GM18507 (cell line): ENCODE measurements at regions not wholly inside any gene's neighbourhood (a gene's known extent, or its start where the extent isn't known, plus 50 kb on each side); places are given as distances from the start of the nearest gene placed in this dataset.

Experiments used
- DNase-seq: peaks from one replicate; pipeline ENCODE4 v3.0.0; 2011; ENCODE audit warnings: low read depth; ENCODE audit not compliant: insufficient read length; ENCODE audit errors: extremely low spot score
- FAIRE-seq: peaks from 2 replicates; lab custom pipeline; 2011; peaks lifted over from hg19 to GRCh38; lab: Jason Lieb, UNC

GRCh38 chr7:67406976-67407375 lies 410.3 kb downstream of the TYW1 start:
- FAIRE-seq (no peak), DNase-seq (no peak)

GRCh38 chr7:67407392-67408071 lies 410.9 kb downstream of the TYW1 start:
- FAIRE-seq, result no peak
- no peak for DNase-seq

GRCh38 chr7:67408109-67408508 lies 411.5 kb downstream of the TYW1 start:
- no peak for FAIRE-seq
- DNase-seq, result no peak

GRCh38 chr7:67413670-67414069 lies 417.0 kb downstream of the TYW1 start:
- FAIRE-seq (no peak), DNase-seq (no peak)

DNA sequence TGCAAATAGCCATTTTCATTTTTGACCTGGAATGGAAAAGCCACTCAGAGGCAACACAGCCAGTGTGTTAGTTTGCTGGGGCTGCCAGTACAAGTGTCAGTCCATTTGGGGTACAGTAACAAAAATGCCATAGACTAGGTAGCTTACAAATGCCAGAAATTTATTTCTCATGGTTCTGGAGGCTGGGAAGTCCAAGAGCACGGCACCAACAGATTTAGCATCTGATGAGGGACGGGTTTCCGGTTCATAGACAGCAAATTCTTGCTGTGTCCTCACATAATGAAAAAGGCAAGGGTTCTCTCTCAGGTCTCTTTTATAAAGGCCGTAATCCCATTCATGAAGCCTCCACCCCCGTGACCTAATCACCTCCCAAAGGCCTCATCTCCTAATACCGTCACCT lies 418.2 kb downstream of the TYW1 start:
- FAIRE-seq, result no peak
- no peak for DNase-seq

DNA sequence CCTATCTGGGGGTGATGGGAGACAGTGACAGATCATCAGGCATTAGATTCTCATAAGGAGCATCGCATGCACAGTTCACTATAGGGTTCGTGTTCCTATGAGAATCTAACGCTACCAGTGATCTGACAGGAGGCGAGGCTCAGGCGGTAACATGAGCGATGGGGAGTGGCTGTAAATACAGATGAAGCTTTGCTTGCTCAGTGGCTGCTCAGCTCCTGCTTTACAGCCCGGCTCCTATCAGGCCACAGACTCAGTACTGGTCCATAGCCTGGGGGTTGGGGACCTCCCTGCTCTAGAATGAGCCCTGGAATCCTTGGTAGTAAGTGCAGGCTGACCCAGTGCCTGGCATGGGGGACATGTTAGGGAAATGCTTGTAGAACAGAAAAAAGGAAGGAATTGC lies 426.0 kb downstream of the TYW1 start:
- FAIRE-seq (no peak), DNase-seq (no peak)

DNA sequence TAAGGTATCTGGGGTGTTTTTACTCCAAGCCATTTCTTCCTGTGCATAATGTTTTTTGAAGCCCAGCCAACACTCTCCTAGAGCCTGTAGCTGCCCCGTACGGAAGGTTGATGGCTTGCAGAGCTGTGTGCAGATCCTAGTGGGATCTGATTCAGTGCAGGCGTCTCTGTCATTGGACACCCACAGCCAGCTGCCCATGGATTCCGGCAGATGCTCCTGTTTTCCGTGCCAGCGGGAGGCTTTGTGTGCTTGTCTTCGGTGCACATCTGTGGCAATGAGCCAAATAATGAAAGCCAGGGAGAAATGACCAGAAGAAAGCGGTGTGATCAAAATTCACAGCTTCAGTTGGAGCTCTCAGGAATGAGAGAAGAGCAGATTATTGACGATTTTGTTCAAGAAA lies 426.4 kb downstream of the TYW1 start:
- DNase-seq, result no peak
- FAIRE-seq, result no peak

DNA sequence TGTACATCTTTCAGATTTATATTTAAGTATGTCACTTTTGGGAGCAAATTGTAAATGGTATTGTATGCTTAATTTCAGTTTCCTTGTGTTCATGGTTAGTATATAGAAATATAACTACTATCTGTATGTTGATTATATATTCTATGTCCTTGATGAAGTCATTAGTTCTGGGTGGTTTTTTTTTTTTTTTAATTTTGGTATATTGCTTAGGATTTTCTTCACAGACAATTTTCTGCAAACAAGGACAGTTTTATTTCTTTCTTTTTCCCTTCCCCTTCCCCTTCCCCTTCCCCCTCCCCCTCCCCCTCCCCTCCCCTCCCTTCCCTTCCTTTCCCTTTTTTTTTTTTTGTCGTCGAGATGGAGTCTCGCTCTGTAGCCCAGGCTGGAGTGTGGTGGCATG lies 430.0 kb downstream of the TYW1 start:
- FAIRE-seq (no peak), DNase-seq (no peak)

DNA sequence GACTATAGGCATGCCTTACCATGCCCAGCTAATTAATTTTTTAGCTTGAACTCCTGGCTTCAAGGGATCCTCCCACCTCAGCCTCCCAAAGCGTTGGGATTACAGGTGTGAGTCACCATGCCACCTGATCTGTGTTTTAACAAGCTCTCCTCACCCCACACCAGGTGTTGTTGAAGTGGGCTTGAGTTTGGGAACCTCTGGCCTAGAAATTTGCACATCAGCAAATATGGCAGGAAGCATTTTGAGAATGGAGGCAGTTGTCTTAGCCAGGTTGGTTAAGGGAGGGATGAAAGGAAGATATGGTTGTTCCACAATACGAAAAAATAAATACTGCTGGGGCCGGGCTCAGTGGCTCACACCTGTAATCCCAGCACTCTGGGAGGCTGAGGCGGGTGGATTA lies 433.1 kb downstream of the TYW1 start:
- DNase-seq, result no peak
- no peak for FAIRE-seq

DNA sequence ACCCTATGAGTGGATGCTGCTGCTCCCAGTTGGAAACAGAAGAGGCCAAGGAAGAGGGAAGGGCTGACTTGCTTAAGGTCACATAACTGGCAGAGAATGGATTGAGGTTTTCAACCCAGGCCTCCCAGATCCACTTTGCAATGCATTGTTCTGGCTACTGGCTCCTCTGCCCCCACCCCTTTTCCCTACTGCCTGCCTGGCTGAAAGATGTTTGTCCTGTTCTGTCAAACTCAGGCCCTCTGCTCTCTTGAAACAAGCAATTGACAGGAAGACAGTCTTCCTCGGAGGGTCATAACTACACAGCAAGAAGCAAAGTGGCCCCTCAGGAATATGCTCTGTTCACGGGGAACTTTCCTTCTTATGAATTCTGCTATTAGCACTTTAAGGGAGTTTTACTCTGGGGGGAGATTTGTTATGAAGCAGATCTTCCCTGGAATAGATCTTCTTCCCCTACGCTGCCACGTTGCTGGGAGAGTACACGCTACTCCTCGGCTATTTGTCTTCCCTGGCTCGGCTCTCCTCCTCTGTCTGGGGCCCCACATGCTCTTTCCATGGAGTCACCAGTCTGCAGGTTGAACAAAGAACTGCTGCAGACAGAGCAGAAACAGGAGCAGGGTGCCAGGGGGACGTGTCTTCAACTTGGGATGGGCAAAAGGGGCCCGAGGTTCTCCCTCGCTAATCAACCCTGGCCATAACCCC lies 436.1 kb downstream of the TYW1 start:
- FAIRE-seq (no peak), DNase-seq (no peak)

DNA sequence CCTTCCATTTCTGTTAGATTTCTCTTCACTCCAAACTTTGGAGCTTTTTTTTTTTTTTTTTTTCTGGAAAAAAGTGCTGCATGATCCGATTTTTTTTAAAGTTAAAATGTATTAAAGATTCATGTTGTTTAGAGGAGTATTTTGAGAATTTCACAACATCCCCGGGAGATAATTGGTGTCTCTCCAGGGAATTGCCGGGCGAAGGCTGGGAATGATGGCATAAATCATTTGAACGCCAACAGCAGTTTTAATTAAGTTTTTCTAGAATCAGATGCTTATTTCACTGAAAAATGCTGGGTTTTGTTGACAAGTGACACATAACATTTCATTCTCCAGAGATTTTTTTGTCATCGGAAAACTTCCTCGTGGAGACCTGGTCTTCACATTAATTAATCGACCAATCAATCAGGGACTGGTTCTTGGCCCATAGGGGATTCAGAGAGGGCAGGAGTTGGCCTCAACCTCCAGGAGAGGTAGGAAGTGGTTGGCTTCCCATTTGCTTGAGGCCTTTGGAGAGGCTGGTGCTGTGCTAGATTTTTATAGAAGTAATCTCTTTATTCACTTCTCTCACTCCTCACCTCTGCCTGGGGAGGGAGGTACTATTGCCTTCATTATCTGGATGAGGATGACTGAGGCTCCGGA lies 439.4 kb downstream of the TYW1 start:
- no peak for FAIRE-seq
- no peak for DNase-seq

- DNase-seq (no peak), FAIRE-seq (no peak)
Observed at GRCh38 chr7:67438198-67438882, 441.7 kb downstream of the TYW1 start.

GRCh38 chr7:67438913-67439505 lies 442.4 kb downstream of the TYW1 start:
- FAIRE-seq (no peak), DNase-seq (no peak)

GRCh38 chr7:67440321-67440720 lies 443.7 kb downstream of the TYW1 start:
- no peak for FAIRE-seq
- no peak for DNase-seq

DNA sequence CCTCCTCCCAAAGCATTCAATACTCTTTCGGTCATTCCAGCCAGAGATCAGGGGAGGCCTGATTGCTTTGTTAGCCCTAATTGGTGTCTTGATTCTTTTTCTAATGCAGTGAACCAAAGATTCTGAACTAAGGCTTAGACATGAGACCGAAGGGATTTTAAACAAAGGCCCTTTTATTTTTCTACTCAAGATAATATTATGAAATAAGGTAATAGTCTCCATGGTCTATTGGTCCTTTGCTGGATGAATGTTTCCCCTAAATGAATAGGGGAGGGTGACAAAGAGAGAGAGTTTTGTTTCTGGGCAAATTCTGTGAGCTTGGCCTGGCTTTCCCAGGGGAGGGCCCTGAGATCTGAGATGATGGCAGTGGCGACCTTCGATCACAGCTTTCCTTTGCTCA lies 449.1 kb downstream of the TYW1 start:
- DNase-seq, result no peak
- no peak for FAIRE-seq

GRCh38 chr7:67447297-67447696 lies 450.7 kb downstream of the TYW1 start:
- DNase-seq (no peak), FAIRE-seq (no peak)

DNA sequence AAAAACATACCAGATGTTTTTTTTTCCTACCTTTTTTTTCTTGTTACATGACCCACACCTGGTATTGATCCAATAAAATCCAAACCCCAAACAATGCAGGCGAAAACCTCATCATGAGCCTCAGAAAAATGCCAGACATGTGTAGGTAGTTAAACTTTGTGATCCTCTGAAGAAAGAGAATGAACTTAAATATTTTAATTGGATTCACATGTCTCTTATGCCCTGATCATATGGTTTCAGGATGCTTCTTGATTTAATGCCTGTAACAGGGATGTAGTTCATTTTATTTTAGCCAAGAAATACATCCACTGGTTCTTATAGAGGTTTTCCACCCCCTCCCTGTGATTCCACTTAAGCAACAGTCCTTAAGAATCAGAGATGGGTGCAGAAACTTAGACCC lies 451.6 kb downstream of the TYW1 start:
- DNase-seq, result no peak
- no peak for FAIRE-seq

DNA sequence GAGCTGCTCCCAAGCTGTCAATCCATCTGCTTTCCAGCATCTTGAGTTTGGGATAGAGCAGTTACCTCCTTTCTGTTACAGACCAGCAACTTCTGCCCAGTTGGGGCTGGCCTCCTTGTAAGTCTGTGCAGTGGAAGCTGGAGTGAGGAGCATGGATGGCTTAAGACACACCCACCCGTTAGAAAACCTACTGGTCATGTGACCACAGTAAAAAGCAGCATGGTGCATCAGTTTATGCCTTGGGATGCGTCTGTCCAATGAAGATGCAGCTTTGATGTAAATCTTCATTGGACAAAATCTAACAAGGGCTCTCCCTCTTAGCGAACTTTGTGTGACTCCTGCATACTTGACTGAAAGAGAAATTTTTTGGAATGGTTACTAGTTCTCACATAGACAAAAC lies 453.5 kb downstream of the TYW1 start:
- FAIRE-seq, result no peak

DNA sequence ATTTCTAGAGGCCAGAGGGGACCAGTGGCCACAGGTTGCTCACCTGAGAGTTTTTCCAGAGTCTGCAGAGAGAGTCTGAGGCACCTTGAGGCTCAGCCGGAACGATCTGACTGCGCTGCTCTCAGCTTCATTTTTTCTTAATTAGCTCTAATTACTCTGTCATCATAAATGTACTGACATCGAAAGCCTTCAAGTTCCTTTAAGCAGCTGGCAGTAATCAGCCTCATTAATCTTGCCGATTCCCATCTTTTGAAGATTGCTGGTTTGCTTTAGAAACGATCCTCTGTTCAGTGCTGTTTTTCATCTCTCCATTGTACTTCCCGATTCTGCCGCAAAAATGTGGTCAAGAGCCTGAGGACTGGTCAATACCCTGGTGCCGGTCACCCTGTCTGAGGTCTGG lies 454.7 kb downstream of the TYW1 start:
- DNase-seq, result no peak
- FAIRE-seq, result no peak

More for the DNA sequence above, 453.5 kb downstream of the TYW1 start:
- DNase-seq, result no peak

- DNase-seq, result no peak
- FAIRE-seq, result no peak
Observed at GRCh38 chr7:67452516-67453026, 455.9 kb downstream of the TYW1 start.
